Right atrium auricular region (tissue), 2 donors: ENCODE measurements at regions not wholly inside any gene's neighbourhood (a gene's known extent, or its start where the extent isn't known, plus 50 kb on each side); places are given as distances from the start of the nearest gene placed in this dataset.

ENCODE experiments used
- DNase-seq: peaks from one replicate; pipeline ENCODE4 v3.0.0-alpha.2; 2019; ENCODE audit warnings: low spot score
- H3K27ac ChIP-seq, 2 donors: fragments of 200-600 bp; sonication (generic); 1 replicate in 1 of 2; 2 replicates in 1 of 2; pipeline ENCODE4 v1.5.1; 2016 to 2019
- H3K27me3 ChIP-seq, 2 donors: fragments of 200-600 bp; sonication (generic); one replicate each; pipeline versions ENCODE4 v1.5.1 to v1.6.0; 2017 to 2019
- H3K36me3 ChIP-seq: fragments of 200-600 bp; sonication (generic); one replicate; pipeline ENCODE4 v1.5.1; 2016
- H3K4me1 ChIP-seq, 2 donors: fragments of 200-600 bp; sonication (generic); one replicate each; pipeline versions ENCODE4 v1.5.1 to v1.6.0; 2017 to 2019
- H3K4me3 ChIP-seq, 2 donors: fragments of 200-600 bp; sonication (generic); 1 replicate in 1 of 2; 2 replicates in 1 of 2; pipeline ENCODE4 v1.5.1; 2017 to 2019; ENCODE audit warnings: mild to moderate bottlenecking in 1 of 2, moderate library complexity in 1 of 2
- H3K9me3 ChIP-seq, 2 donors: fragments of 200-600 bp; sonication (generic); one replicate each; pipeline ENCODE4 v1.5.1; 2019
- CTCF ChIP-seq, 2 donors: fragments of 200-600 bp; sonication (generic); IDR thresholded peaks; one replicate each; pipeline ENCODE4 v1.5.1; 2019; ENCODE audit warnings: antibody characterized with exemption in 2 of 2

GRCh38 chr13:39858794-39859193 is 203.3 kb downstream of the COG6 start:
- Histone ChIP-seq H3K4me1 (no peaks in the 10 kb centered on the region), H3K27ac (no peak overlapping the region)

GRCh38 chr13:39859898-39860297 is 204.4 kb downstream of the COG6 start:
- Histone ChIP-seq H3K27ac (no peak overlapping the region), H3K4me3 (no peak overlapping the region), H3K36me3 (no peaks in the 10 kb centered on the region), H3K9me3 (no peaks in the 10 kb centered on the region), H3K27me3 (no peaks in the 10 kb centered on the region), H3K4me1 (no peaks in the 10 kb centered on the region)
- DNase-seq: no peak
- TF ChIP-seq CTCF (IDR thresholded peaks at IDR 0.05): no peak

More at GRCh38 chr13:39858794-39859193, 203.3 kb downstream of the COG6 start:
- Histone ChIP-seq H3K4me3 (no peak overlapping the region), H3K27me3 (no peaks in the 10 kb centered on the region), H3K36me3 (no peaks in the 10 kb centered on the region), H3K9me3 (no peaks in the 10 kb centered on the region)
- TF ChIP-seq CTCF (IDR thresholded peaks at IDR 0.05): no peak
- no peak for DNase-seq

GRCh38 chr13:39862900-39863299 is 207.4 kb downstream of the COG6 start:
- DNase-seq: no peak
- Histone ChIP-seq H3K9me3 (no peaks in the 10 kb centered on the region), H3K27ac (no peak overlapping the region), H3K4me3 (no peak overlapping the region), H3K4me1 (no peaks in the 10 kb centered on the region), H3K27me3 (no peaks in the 10 kb centered on the region), H3K36me3 (no peaks in the 10 kb centered on the region)
- no peak for TF ChIP-seq CTCF (IDR thresholded peaks at IDR 0.05)

- no peaks in the 10 kb centered on the region for H3K36me3 ChIP-seq
- no peaks in the 10 kb centered on the region for H3K4me1 ChIP-seq
- DNase-seq: no peak
These were observed 208.8 kb downstream of the COG6 start for GRCh38 chr13:39864221-39864620.

GRCh38 chr13:39866722-39867121 is 211.3 kb downstream of the COG6 start:
- Histone ChIP-seq H3K9me3 (no peaks in the 10 kb centered on the region), H3K4me3 (no peak overlapping the region), H3K36me3 (no peaks in the 10 kb centered on the region), H3K4me1 (no peaks in the 10 kb centered on the region), H3K27me3 (no peaks in the 10 kb centered on the region), H3K27ac (no peak overlapping the region)
- no peak for TF ChIP-seq CTCF (IDR thresholded peaks at IDR 0.05)
- no peak for DNase-seq

More at GRCh38 chr13:39864221-39864620, 208.8 kb downstream of the COG6 start:
- Histone ChIP-seq H3K4me3 (no peak overlapping the region), H3K27me3 (no peaks in the 10 kb centered on the region), H3K27ac (no peak overlapping the region), H3K9me3 (no peaks in the 10 kb centered on the region)
- TF ChIP-seq CTCF (IDR thresholded peaks at IDR 0.05): no peak

- no peaks in the 10 kb centered on the region for H3K4me1 ChIP-seq
- H3K27ac ChIP-seq: no peak overlapping the region
- H3K36me3 ChIP-seq: no peaks in the 10 kb centered on the region
- DNase-seq: no peak
- TF ChIP-seq CTCF (IDR thresholded peaks at IDR 0.05): no peak
- no peaks in the 10 kb centered on the region for H3K27me3 ChIP-seq
- no peaks in the 10 kb centered on the region for H3K9me3 ChIP-seq
- H3K4me3 ChIP-seq: no peak overlapping the region
These were observed 212.3 kb downstream of the COG6 start for GRCh38 chr13:39867807-39868206.
